H9 (cell line): ENCODE measurements at regions not wholly inside any gene's neighbourhood (a gene's known extent, or its start where the extent isn't known, plus 50 kb on each side); places are given as distances from the start of the nearest gene placed in this dataset.

ENCODE experiments used
- DNase-seq: peaks from one replicate; pipeline ENCODE4 v3.0.0-alpha.2; 2017
- H2AFZ ChIP-seq: one replicate; pipeline ENCODE4 v1.6.1; 2013; ENCODE audit warnings: mild to moderate bottlenecking, low read length, control low read depth, moderate library complexity
- H2AK5ac ChIP-seq: 2 replicates; pipeline ENCODE4 v1.6.1; 2013; ENCODE audit warnings: low read length, control low read depth, mixed read lengths; ENCODE audit not compliant: insufficient read length
- H2BK120ac ChIP-seq: one replicate; pipeline ENCODE4 v1.6.1; 2013; ENCODE audit warnings: low read depth, mild to moderate bottlenecking, low read length, control low read depth, inconsistent platforms; ENCODE audit not compliant: poor library complexity, severe bottlenecking
- H2BK12ac ChIP-seq: 2 replicates; pipeline ENCODE4 v1.6.1; 2013; ENCODE audit warnings: low read length, control low read depth, mixed read lengths, low read depth; ENCODE audit not compliant: insufficient read length
- H2BK15ac ChIP-seq: 2 replicates; pipeline ENCODE4 v1.6.1; 2013; ENCODE audit warnings: low read depth, low read length, control low read depth
- H2BK20ac ChIP-seq: one replicate; pipeline ENCODE4 v1.6.1; 2013; ENCODE audit warnings: low read depth, mild to moderate bottlenecking, low read length, control low read depth, inconsistent platforms; ENCODE audit not compliant: poor library complexity, severe bottlenecking
- H2BK5ac ChIP-seq: 2 replicates; pipeline ENCODE4 v1.6.1; 2013; ENCODE audit warnings: low read length, control low read depth, mixed read lengths; ENCODE audit not compliant: insufficient read length
- H3K14ac ChIP-seq: 2 replicates; pipeline ENCODE4 v1.6.1; 2013; ENCODE audit warnings: low read length, control low read depth; ENCODE audit not compliant: insufficient read depth
- H3K18ac ChIP-seq: 2 replicates; pipeline ENCODE4 v1.6.1; 2013; ENCODE audit warnings: low read depth, mild to moderate bottlenecking, mixed read lengths, low read length, control low read depth; ENCODE audit not compliant: insufficient read length
- H3K23ac ChIP-seq: 2 replicates; pipeline ENCODE4 v1.6.1; 2013; ENCODE audit warnings: low read length, control low read depth, mixed read lengths, low read depth; ENCODE audit not compliant: insufficient read length
- H3K23me2 ChIP-seq: 2 replicates; pipeline ENCODE4 v1.6.1; 2013; ENCODE audit warnings: low read depth, mild to moderate bottlenecking, mixed read lengths, low read length, control low read depth; ENCODE audit not compliant: insufficient read length, poor library complexity, severe bottlenecking
- H3K27ac ChIP-seq: 2 replicates; pipeline ENCODE4 v1.5.1; 2013; ENCODE audit warnings: low read length, control low read depth, mixed read lengths, low read depth; ENCODE audit not compliant: insufficient read length
- H3K27me3 ChIP-seq: 2 replicates; pipeline ENCODE4 v1.6.1; 2013; ENCODE audit warnings: low read length, control low read depth, inconsistent platforms; ENCODE audit not compliant: insufficient read depth
- H3K4ac ChIP-seq: 2 replicates; pipeline ENCODE4 v1.6.1; 2013; ENCODE audit warnings: low read depth, mild to moderate bottlenecking, control low read depth, inconsistent platforms, low read length, moderate library complexity
- H3K4me1 ChIP-seq: 2 replicates; pipeline ENCODE4 v1.6.1; 2013; ENCODE audit warnings: low read length, control low read depth, inconsistent platforms; ENCODE audit not compliant: insufficient read depth
- H3K4me2 ChIP-seq: 2 replicates; pipeline ENCODE4 v1.6.1; 2013; ENCODE audit warnings: low read length, control low read depth, mixed read lengths; ENCODE audit not compliant: insufficient read length, insufficient read depth
- H3K56ac ChIP-seq: 2 replicates; pipeline ENCODE4 v1.6.1; 2013; ENCODE audit warnings: low read depth, mild to moderate bottlenecking, mixed read lengths, low read length, control low read depth; ENCODE audit not compliant: insufficient read length
- H3K79me1 ChIP-seq: 2 replicates; pipeline ENCODE4 v1.6.1; 2013; ENCODE audit warnings: low read depth, mild to moderate bottlenecking, moderate library complexity, low read length, control low read depth, inconsistent platforms; ENCODE audit not compliant: insufficient read depth, poor library complexity, severe bottlenecking
- H3K79me2 ChIP-seq: 2 replicates; pipeline ENCODE4 v1.6.1; 2013; ENCODE audit warnings: low read length, control low read depth, inconsistent platforms; ENCODE audit not compliant: insufficient read depth
- H3K9ac ChIP-seq: 2 replicates; pipeline ENCODE4 v1.6.1; 2013; ENCODE audit warnings: low read length, control low read depth, mixed read lengths; ENCODE audit not compliant: insufficient read length; ENCODE audit errors: extremely low read depth
- H3K9me3 ChIP-seq: one replicate; pipeline ENCODE4 v1.6.1; 2013; ENCODE audit warnings: low read depth, low read length, inconsistent platforms; ENCODE audit not compliant: control insufficient read depth
- H3T11ph ChIP-seq: one replicate; pipeline ENCODE4 v1.6.1; 2013; ENCODE audit warnings: mild to moderate bottlenecking, low read length, control low read depth, inconsistent platforms
- H4K20me1 ChIP-seq: one replicate; pipeline ENCODE4 v1.6.1; 2013; ENCODE audit not compliant: control insufficient read depth, insufficient read length, insufficient read depth
- H4K5ac ChIP-seq: 2 replicates; pipeline ENCODE4 v1.6.1; 2013; ENCODE audit warnings: low read depth, mild to moderate bottlenecking, mixed read lengths, low read length, control low read depth; ENCODE audit not compliant: insufficient read length
- H4K8ac ChIP-seq: replicated peaks from 2 replicates; pipeline ENCODE4 v1.6.1; 2013; ENCODE audit warnings: low read length, control low read depth, mixed read lengths, low read depth; ENCODE audit not compliant: insufficient read length
- H4K91ac ChIP-seq: 2 replicates; pipeline ENCODE4 v1.6.1; 2013; ENCODE audit warnings: low read depth, mild to moderate bottlenecking, moderate library complexity, mixed read lengths, low read length, control low read depth; ENCODE audit not compliant: insufficient read length
- H3K27ac Mint-ChIP-seq, 3 experiments: 2 replicates in 2 of 3; 3 replicates in 1 of 3; pipeline ENCODE4 v1.8.0; 2020 to 2021; ENCODE audit warnings: mixed read lengths in 3 of 3, mild to moderate bottlenecking in 1 of 3, moderate library complexity in 1 of 3
- H3K27me3 Mint-ChIP-seq: 2 replicates; pipeline ENCODE4 v1.8.0; 2021; ENCODE audit warnings: low read depth, mild to moderate bottlenecking, moderate library complexity, mixed read lengths
- H3K36me3 Mint-ChIP-seq, 3 experiments: 2 replicates in 2 of 3; 3 replicates in 1 of 3; pipeline ENCODE4 v1.8.0; 2020 to 2021; ENCODE audit warnings: low read depth in 3 of 3, mixed read lengths in 3 of 3; ENCODE audit not compliant: insufficient read depth in 1 of 3
- H3K4me1 Mint-ChIP-seq, 2 experiments: 2 replicates each; pipeline ENCODE4 v1.8.0; 2020; ENCODE audit warnings: mixed read lengths in 2 of 2
- H3K4me3 Mint-ChIP-seq, 2 experiments: 2 replicates in 1 of 2; 3 replicates in 1 of 2; pipeline ENCODE4 v1.8.0; 2020 to 2021; ENCODE audit warnings: mild to moderate bottlenecking in 2 of 2, mixed read lengths in 2 of 2, moderate library complexity in 1 of 2
- H3K9me3 Mint-ChIP-seq, 2 experiments: 2 replicates in 1 of 2; 3 replicates in 1 of 2; pipeline ENCODE4 v1.8.0; 2020; ENCODE audit warnings: mild to moderate bottlenecking in 2 of 2, mixed read lengths in 2 of 2, moderate library complexity in 1 of 2
- WGBS: extraction: QIAGEN DNeasy Blood & Tissue Kit; methylation state at CpG from one replicate; pipeline ENCODE4 v1.1.7; 2013; ENCODE audit warnings: missing lambda C conversion rate, low lambda C conversion rate, mixed read lengths; ENCODE audit not compliant: insufficient read length; ENCODE audit errors: extremely low coverage; 5-methylcytosine and 5-hydroxymethylcytosine counted together
- TF ChIP-seq, protein P1 (sequence below): fragments of 200-600 bp; sonication (generic); conservative IDR thresholded peaks from 3 replicates; pipeline ENCODE4 v1.8.0; 2021; ENCODE audit warnings: antibody characterized with exemption, mild to moderate bottlenecking

GRCh38 chr17:74020522-74020921 lies 183.0 kb upstream of the RPL38 start:
- no peaks in the 10 kb centered on the region for H3K79me1 ChIP-seq
- no peak overlapping the region for H3K23ac ChIP-seq
- no peaks in the 10 kb centered on the region for H3K27me3 ChIP-seq
- H2BK120ac ChIP-seq, result no peak overlapping the region
- no peak overlapping the region for H4K5ac ChIP-seq
- Mint-ChIP-seq H3K4me3 (no peak overlapping the region), H3K36me3 (no peaks in the 10 kb centered on the region), H3K27me3 (peaks cover 15% of the 10 kb centered on the region), H3K9me3 (no peaks in the 10 kb centered on the region), H3K27ac (no peak overlapping the region), H3K4me1 (peaks cover 18 to 34% of the 10 kb centered on the region in 2 experiments)
- H3K79me2 ChIP-seq, result no peaks in the 10 kb centered on the region
- no peak overlapping the region for H3K4me2 ChIP-seq
- H3K9me3 ChIP-seq, result no peaks in the 10 kb centered on the region
- H3K14ac ChIP-seq, result no peak overlapping the region
- no peak overlapping the region for H3K27ac ChIP-seq
- no peak overlapping the region for H2BK12ac ChIP-seq
- no peak overlapping the region for H4K91ac ChIP-seq
- no peak overlapping the region for H3T11ph ChIP-seq
- H3K23me2 ChIP-seq, result no peaks in the 10 kb centered on the region
- H2BK15ac ChIP-seq, result no peak overlapping the region
- H2BK20ac ChIP-seq, result no peak overlapping the region
- no peak overlapping the region for H2AK5ac ChIP-seq
- DNase-seq, result no peak
- TF ChIP-seq, protein P1, sequence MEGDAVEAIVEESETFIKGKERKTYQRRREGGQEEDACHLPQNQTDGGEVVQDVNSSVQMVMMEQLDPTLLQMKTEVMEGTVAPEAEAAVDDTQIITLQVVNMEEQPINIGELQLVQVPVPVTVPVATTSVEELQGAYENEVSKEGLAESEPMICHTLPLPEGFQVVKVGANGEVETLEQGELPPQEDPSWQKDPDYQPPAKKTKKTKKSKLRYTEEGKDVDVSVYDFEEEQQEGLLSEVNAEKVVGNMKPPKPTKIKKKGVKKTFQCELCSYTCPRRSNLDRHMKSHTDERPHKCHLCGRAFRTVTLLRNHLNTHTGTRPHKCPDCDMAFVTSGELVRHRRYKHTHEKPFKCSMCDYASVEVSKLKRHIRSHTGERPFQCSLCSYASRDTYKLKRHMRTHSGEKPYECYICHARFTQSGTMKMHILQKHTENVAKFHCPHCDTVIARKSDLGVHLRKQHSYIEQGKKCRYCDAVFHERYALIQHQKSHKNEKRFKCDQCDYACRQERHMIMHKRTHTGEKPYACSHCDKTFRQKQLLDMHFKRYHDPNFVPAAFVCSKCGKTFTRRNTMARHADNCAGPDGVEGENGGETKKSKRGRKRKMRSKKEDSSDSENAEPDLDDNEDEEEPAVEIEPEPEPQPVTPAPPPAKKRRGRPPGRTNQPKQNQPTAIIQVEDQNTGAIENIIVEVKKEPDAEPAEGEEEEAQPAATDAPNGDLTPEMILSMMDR, result no peak
- no CpG with 5 or more reads among the region's 3 CpGs for WGBS
- no peaks in the 10 kb centered on the region for H4K20me1 ChIP-seq
- no peak overlapping the region for H3K56ac ChIP-seq
- H3K4ac ChIP-seq, result no peak overlapping the region
- H3K9ac ChIP-seq, result no peak overlapping the region
- H2BK5ac ChIP-seq, result no peak overlapping the region
- H3K4me1 ChIP-seq, result no peaks in the 10 kb centered on the region
- no peak overlapping the region for H3K18ac ChIP-seq
- H4K8ac ChIP-seq, result no peak overlapping the region
- no peak overlapping the region for H2AFZ ChIP-seq
